Activated T-helper 2 cell treated with anti-CD3 and anti-CD28 coated beads, Interferon-gamma antibody, Interleukin-2, Interleukin-4, amounts not matched to agents 10 μg/mL and 5 μg/mL and 100 μg/mL, durations not matched to agents 14 hours and 24 hours and 36 hours (primary cell): ENCODE measurements at regions not wholly inside any gene's neighbourhood (a gene's known extent, or its start where the extent isn't known, plus 50 kb on each side); places are given as distances from the start of the nearest gene placed in this dataset.

Source experiments
- DNase-seq: peaks from one replicate; pipeline ENCODE4 v3.0.0; 2021; ENCODE audit warnings: low spot score
- H3K27ac Mint-ChIP-seq: one replicate; pipeline ENCODE4 v1.8.0; 2021; ENCODE audit warnings: mixed read lengths
- H3K27me3 Mint-ChIP-seq: one replicate; pipeline ENCODE4 v1.8.0; 2021; ENCODE audit warnings: low read depth, mixed read lengths
- H3K36me3 Mint-ChIP-seq: one replicate; pipeline ENCODE4 v1.8.0; 2021; ENCODE audit warnings: low read depth, mixed read lengths
- H3K4me1 Mint-ChIP-seq: one replicate; pipeline ENCODE4 v1.8.0; 2021; ENCODE audit warnings: low read depth, mixed read lengths
- H3K4me3 Mint-ChIP-seq: one replicate; pipeline ENCODE4 v1.8.0; 2021; ENCODE audit warnings: low read depth, mild to moderate bottlenecking, moderate library complexity, mixed read lengths
- H3K9me3 Mint-ChIP-seq: one replicate; pipeline ENCODE4 v1.8.0; 2021; ENCODE audit warnings: mixed read lengths
- intact Hi-C: fragments of 100-400 bp; cut with micrococcal nuclease; formaldehyde crosslinking; loops from one replicate; pipeline ENCODE4 v1.15.1; 2023

DNA sequence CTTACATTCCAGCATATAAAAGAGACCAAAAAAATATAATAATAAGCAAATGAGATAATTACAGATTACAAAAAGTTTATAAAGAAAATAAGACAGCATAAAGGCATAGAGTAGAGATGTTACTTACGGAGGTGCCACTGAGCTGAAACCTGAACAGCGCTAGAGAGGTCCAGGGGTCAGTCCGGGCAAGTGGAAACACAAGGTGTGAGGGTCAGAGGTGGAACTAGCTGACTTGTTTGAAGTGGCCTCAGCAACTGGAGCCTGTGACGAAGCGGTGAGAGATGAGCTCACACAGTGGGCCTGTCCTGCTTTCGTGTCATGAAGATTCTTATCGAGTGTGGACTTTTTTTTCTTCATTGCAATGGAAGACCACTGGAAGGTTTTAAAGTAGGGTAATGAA, 288.3 kb upstream of the TANK start:
- DNase-seq = no peak
- intact Hi-C loops = no loop called here
- Mint-ChIP-seq H3K4me3 (no peak overlapping the region), H3K27me3 (no peaks in the 10 kb centered on the region), H3K4me1 (no peaks in the 10 kb centered on the region), H3K27ac (no peak overlapping the region), H3K9me3 (no peaks in the 10 kb centered on the region), H3K36me3 (no peaks in the 10 kb centered on the region)

DNA sequence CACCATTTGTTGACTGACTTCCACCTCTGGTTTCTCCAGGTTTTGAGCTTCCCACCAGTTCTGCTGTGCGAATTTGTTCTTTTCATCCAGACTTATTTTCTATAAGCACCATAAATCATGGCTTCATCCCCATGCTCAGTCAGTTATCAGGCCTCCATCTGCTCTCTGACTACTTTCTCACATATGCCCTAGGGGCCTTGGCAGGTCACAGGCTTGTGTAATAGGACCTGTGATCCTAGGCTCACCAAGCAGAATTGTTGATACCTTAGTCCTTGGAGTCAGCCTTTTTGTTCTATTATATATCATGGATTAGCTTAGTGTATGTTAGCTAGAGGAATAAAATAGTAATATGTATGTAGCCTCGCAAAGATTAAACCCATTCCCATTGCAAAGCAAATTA, 284.2 kb upstream of the TANK start:
- no peaks in the 10 kb centered on the region for H3K9me3 Mint-ChIP-seq
- no peak overlapping the region for H3K4me3 Mint-ChIP-seq
- no peaks in the 10 kb centered on the region for H3K27me3 Mint-ChIP-seq
- H3K36me3 Mint-ChIP-seq = no peaks in the 10 kb centered on the region
- DNase-seq = no peak
- intact Hi-C loops = no loop called here
- H3K27ac Mint-ChIP-seq = no peak overlapping the region
- no peaks in the 10 kb centered on the region for H3K4me1 Mint-ChIP-seq

DNA sequence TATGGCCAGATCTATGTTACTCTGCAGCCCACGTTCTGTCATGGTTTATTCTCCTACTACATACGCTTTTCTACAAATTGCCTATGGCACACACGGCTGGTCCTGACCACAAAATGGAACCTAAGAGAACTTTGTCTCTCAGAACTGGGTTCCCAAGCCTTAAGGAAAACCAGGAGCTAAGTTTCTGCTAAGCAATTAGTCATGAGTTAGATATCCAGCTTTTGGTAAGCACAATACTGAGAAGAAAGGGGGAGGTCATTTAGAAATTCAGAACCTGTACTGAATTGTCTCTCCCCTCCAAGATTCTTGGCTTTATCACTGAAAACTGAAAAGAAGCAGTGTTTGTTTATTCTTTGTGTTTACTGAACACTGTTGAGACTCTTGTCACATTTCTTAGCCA, 283.5 kb upstream of the TANK start:
- no peak for DNase-seq
- Mint-ChIP-seq H3K36me3 (no peaks in the 10 kb centered on the region), H3K9me3 (no peaks in the 10 kb centered on the region), H3K27me3 (no peaks in the 10 kb centered on the region), H3K27ac (no peak overlapping the region), H3K4me3 (no peak overlapping the region), H3K4me1 (no peaks in the 10 kb centered on the region)
- intact Hi-C loops = no loop called here

DNA sequence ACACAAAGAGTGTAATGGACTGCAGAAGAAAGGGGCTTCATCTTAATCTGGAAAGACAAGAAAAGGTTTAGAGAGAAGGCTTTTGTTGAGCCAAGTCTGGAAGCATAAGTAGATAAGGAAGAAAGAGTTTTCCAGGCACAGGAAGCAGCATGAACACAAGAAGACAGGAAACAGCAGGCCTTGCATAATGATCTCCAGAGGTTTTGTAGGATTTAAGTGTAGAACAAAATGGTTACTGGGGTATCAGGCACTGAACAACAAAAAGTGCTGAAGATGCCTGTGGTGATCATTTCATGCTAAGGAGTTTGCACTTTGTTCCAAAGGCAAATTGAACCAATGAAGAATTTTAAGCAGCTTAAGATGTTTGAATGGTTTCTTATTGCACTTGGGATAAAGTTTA, 281.6 kb upstream of the TANK start:
- Mint-ChIP-seq H3K27ac (no peak overlapping the region), H3K9me3 (no peaks in the 10 kb centered on the region), H3K4me1 (no peaks in the 10 kb centered on the region), H3K4me3 (no peak overlapping the region), H3K36me3 (no peaks in the 10 kb centered on the region), H3K27me3 (no peaks in the 10 kb centered on the region)
- intact Hi-C loops = no loop called here
- no peak for DNase-seq

DNA sequence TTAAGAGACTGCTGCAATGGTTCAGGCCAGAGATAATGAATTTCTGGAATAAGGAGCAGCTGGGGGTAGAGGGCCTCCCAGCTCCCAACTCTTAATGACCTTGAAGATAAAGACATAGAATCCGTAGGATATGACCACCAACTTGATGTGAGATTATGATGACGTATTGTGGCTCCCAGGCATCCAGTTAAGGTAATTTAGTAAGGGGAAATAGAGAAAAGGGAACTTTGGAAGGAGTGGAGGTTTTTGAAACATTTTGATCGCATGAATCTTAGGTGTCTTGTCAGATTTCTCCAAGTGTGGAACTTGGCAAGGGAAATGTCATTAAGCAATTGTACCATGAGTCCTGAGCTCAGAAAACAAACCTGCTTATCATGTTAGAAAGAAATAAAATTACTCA, 277.3 kb upstream of the TANK start:
- intact Hi-C loops = no loop called here

DNA sequence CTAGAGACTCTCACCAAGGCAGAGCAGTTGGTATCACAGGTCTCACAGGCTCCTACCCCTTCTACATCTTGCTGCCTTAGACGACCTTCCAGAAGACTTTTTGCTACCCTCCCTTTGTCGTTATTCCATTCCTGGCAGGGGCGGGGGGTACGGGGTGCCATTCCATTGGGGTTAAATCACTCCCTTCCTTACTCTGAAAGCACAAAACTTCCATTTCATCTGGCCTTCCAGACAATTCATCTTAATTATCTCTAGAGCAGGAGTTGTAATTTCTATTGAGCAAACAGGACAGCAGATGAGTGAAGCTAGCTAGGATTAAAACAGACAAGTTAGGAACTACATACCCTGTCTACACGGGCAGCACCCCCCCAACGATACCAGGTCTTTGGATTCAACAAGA, 276.2 kb upstream of the TANK start:
- DNase-seq = no peak
- H3K4me3 Mint-ChIP-seq = no peak overlapping the region
- no peaks in the 10 kb centered on the region for H3K27me3 Mint-ChIP-seq
- no peaks in the 10 kb centered on the region for H3K4me1 Mint-ChIP-seq
- H3K36me3 Mint-ChIP-seq = no peaks in the 10 kb centered on the region
- intact Hi-C loops = no loop called here
- no peak overlapping the region for H3K27ac Mint-ChIP-seq
- H3K9me3 Mint-ChIP-seq = no peaks in the 10 kb centered on the region

More for the DNA sequence above, 277.3 kb upstream of the TANK start:
- Mint-ChIP-seq H3K9me3 (no peaks in the 10 kb centered on the region), H3K4me3 (no peak overlapping the region), H3K27ac (no peak overlapping the region), H3K4me1 (no peaks in the 10 kb centered on the region), H3K27me3 (no peaks in the 10 kb centered on the region), H3K36me3 (no peaks in the 10 kb centered on the region)
- no peak for DNase-seq

DNA sequence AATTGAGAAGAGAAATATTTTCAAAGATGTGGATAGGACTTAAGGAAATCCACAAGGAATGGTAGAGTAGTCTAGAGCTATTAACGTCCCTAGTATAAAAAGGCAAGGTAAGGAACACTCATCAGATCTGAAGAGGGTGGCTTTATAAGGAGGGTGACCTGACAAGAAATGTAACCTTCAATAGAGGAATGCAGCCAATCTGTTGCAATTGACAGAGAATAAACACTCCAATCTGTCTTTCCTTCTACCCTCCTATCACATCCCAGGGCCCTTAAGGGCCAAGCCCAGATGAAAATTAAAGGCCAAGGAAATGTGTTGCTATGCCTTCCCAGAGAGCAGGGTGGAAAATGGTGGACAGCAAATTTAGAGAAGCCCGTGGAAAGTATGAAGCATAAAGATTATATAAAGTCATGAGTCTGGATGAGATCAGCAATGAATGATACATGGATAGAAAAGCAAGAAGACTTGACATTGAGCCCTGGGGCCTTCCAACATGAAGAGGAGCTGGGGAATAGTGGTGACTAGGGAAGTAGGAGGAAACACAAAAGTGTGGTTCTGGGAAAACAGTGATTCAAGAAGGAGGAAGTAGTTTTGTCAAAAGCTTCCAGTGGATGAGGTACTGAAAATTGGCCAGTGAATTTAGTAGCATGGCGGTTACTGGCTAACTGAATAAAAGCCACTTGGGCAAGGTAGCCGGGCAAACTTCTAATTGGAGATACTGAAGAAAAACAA, 270.6 kb upstream of the TANK start:
- intact Hi-C loops = no loop called here

DNA sequence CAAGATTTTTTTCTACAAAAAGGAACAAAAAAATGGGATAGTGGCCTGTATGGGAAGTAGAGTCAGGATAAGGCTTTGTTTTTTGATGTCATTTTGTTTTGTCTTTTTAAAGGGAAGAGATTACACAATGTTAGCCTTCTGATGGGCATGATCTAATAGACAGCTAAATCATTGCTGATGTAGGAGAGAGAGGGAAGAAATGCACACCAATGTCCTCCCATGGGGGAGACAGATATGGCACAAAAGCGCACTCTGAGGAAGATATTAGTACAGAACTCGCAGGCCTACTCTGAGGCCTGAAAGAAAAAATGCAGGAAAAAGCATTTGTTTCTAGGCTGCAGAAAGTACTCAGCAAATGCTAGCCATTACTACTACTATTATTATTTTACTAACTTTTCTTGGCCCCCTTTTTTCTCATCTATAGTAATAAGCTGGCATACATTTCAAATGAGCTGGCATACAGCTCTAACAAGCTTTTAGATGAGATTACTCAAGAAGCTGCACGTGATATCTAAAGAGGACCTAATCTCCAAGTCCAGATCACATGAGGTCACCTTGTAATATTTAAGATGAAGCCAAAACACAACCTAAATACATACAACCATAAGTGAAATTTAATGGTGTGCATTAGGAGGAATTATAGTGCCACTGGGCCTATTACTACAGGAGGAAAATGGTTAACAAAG, 269.4 kb upstream of the TANK start:
- H3K9me3 Mint-ChIP-seq = no peaks in the 10 kb centered on the region
- H3K27ac Mint-ChIP-seq = no peak overlapping the region
- H3K4me1 Mint-ChIP-seq = no peaks in the 10 kb centered on the region
- no peaks in the 10 kb centered on the region for H3K27me3 Mint-ChIP-seq
- H3K4me3 Mint-ChIP-seq = no peak overlapping the region
- intact Hi-C loops = no loop called here
- no peak for DNase-seq
- no peaks in the 10 kb centered on the region for H3K36me3 Mint-ChIP-seq

More for the DNA sequence above, 270.6 kb upstream of the TANK start:
- Mint-ChIP-seq H3K4me1 (no peaks in the 10 kb centered on the region), H3K27ac (no peak overlapping the region), H3K9me3 (no peaks in the 10 kb centered on the region), H3K4me3 (no peak overlapping the region), H3K36me3 (no peaks in the 10 kb centered on the region), H3K27me3 (no peaks in the 10 kb centered on the region)
- no peak for DNase-seq

DNA sequence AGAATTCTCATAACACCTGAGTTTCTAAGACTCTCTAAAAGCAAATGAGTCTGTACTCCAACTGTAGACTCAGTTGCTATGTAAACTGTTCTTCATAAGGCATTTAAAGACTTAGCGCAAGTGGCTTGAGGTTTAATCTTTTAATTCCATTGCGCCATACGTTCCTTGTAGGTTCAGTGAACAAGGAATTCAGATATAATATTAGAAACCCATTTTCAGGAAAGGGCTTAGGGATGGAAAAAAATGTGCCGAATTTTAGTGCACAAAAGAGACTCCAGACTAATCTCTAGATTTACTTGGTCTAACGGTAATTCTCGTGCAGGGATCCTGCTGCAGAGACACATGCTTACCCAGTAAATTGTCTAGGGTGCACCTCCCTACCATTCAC, 268.9 kb upstream of the TANK start:
- Mint-ChIP-seq H3K27ac (no peak overlapping the region), H3K9me3 (no peaks in the 10 kb centered on the region), H3K4me3 (no peak overlapping the region), H3K27me3 (no peaks in the 10 kb centered on the region), H3K4me1 (no peaks in the 10 kb centered on the region), H3K36me3 (no peaks in the 10 kb centered on the region)
- no peak for DNase-seq
- intact Hi-C loops = no loop called here

DNA sequence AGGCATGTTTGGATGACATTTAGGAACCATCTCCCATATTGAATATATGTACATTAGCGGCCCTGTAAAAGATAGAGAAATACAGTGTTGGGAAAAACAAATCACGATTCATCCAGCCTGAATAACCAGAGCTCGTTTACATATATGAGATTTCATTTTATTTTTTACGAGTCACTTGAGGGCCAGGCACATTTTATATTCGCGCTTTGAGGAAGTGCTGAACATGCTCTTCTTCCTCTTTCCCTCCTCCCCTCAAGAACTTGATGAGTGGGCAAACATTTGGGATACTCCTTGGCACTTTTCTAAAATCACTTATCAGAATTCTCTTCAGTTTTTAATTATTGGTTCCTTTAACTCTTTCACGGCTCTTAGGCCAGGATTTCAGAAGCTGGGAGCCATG, 268.0 kb upstream of the TANK start:
- Mint-ChIP-seq H3K4me1 (no peaks in the 10 kb centered on the region), H3K36me3 (no peaks in the 10 kb centered on the region), H3K9me3 (no peaks in the 10 kb centered on the region), H3K27ac (no peak overlapping the region), H3K4me3 (no peak overlapping the region), H3K27me3 (peaks cover 2% of the 10 kb centered on the region)
- DNase-seq = no peak
- intact Hi-C loops = no loop called here

DNA sequence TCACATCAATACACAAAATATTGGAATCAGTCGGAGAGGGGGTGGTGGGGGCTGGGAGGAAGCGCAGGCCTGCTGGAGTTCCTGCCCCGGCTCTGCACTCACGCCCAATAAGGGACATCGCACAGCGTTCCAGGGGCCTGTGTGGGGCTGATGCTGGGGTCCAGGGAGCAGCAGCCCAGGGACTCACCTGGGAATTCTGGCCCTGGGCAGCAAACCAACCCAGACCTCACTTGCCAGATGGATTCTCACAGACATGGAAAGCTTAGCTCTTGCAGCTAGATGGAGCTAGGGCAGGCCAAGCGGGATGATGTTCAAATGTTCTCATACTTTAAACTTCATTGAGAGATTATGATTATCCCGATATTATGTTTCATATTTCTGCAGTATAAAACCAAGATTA, 266.6 kb upstream of the TANK start:
- Mint-ChIP-seq H3K9me3 (no peaks in the 10 kb centered on the region), H3K4me3 (no peak overlapping the region), H3K27ac (no peak overlapping the region), H3K4me1 (no peaks in the 10 kb centered on the region), H3K36me3 (no peaks in the 10 kb centered on the region), H3K27me3 (peaks cover 4% of the 10 kb centered on the region)
- intact Hi-C loops = no loop called here
- no peak for DNase-seq

DNA sequence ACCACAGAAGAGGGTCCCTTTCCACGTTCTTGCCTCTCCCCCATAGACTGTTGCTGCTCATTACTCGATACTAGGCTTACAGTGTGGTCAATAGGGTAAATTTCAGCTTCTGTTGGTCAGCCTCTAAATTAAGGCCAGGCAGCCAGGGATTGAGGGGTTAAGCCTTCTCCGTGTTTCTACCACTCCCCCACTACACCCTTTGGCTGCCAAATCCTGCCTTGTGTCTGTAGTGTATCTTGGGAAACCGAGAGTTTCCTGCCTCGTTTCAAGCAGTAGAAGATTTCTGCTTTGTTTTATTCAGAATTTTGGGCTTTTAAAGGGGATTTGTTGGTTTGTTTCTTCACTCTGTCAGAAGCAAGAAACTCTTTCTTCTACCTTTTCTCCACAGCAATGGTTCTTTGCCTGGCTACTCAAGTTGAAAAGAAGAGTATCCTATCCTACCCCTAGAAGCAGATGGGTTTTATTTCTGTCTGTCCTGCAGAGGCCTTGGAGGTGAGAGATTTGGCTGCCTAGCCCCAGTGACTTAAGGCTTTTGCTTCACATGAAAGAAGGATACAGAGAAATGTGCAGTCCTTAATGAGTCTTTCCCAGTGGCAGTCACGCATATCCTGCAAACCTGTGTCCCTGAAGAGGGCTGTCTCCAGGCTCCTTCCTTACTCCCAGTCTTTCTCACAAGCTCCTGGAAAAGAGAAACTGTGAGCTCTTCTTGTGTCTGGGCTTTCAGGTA, 261.5 kb upstream of the TANK start:
- Mint-ChIP-seq H3K4me1 (peaks cover 1% of the 10 kb centered on the region), H3K27ac (no peak overlapping the region), H3K4me3 (no peak overlapping the region), H3K36me3 (no peaks in the 10 kb centered on the region), H3K27me3 (peaks cover 5% of the 10 kb centered on the region), H3K9me3 (no peaks in the 10 kb centered on the region)
- intact Hi-C loops = no loop called here
- DNase-seq = no peak

DNA sequence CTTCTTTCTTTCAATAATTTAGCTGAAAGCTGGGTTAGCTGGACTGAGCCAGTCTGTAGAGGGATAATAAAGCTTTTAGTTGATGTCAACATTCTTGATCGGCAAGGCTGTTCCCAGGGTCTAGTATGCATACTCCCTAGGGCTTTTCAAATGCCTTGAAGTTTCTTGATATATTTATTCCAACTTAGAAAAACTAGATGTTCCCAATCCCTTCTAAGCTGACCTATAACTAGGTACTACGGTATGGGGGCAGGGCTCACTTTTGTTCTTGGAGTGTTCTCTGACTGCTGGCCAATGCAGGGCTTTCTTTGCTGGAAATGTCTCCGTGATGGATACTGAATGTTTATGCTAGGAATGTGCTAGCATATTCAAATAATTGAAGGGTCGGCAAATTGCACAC, 258.6 kb upstream of the TANK start:
- peaks cover 6% of the 10 kb centered on the region for H3K27me3 Mint-ChIP-seq
- intact Hi-C loops = no loop called here
- H3K9me3 Mint-ChIP-seq = no peaks in the 10 kb centered on the region
- no peak overlapping the region for H3K4me3 Mint-ChIP-seq
- DNase-seq = no peak
- H3K36me3 Mint-ChIP-seq = no peaks in the 10 kb centered on the region
- peaks cover 1% of the 10 kb centered on the region for H3K4me1 Mint-ChIP-seq
- no peak overlapping the region for H3K27ac Mint-ChIP-seq
